ENCODE measurements at regions not wholly inside any gene's neighbourhood (a gene's known extent, or its start where the extent isn't known, plus 50 kb on each side); places are given as distances from the start of the nearest gene placed in this dataset.

- peak; percentile 17 for DNase-seq (ENCODE audit: low spot score)
Measured at GRCh38 chr4:129167640-129168260, 71.8 kb downstream of the C4orf33 start.

DNA sequence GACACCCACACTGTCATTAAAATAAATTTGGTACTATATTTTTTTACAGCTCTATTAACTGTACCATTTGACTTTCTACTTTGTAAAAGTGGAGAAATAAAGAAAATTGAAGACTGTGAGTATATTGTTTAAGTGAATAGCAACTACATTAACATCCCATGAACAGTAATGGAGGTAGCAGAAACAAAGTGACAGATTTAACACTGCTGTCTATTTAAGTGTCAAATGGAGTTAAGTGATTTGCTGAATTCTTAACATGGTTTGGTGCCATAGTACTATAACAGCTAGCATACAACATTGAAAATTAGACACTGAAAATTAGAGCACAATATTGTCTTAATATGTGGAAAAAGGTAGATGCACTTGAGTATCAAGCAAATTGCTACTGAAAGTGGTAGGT lies 76.2 kb downstream of the C4orf33 start:
- no peak for DNase-seq (ENCODE audit: low spot score)

DNA sequence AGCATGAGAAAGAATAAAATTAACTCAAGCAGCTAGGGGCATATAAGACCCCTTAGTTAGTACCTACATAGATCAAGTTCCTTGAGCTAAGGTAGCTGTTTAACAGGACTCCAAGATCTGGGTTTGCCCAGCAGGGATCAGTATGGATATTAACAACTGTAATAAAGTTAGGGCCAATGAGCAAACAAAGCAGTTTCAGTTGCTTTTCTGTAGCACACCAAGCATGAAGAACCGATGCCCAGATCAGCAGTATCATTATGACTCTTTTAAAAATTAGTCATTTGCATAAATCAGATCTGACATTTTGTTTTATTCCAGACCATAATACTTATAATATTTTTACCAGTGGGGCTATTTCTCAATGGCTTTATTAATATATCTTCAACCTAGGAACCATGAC lies 80.9 kb downstream of the C4orf33 start:
- DNase-seq (ENCODE audit: low spot score): no peak

DNA sequence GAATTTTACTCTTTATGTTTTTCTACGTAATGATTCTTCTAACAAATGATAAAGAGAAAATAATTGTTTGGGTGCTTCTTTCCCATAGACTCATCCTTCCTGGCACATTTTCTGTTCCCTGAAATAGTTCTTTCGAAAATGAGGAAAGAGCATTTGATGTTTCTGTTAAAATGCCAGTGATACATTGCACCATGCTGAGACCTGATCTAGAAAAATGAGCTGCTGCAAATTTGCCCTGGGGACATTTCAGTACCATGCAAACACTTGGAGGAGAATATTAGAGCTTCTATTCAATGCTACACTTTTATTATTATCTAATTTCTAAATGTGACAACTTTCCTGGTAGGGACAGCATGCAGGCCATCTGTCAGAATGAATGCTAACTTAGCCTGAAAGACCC lies 83.3 kb downstream of the C4orf33 start:
- no peak for DNase-seq (ENCODE audit: low spot score)

DNA sequence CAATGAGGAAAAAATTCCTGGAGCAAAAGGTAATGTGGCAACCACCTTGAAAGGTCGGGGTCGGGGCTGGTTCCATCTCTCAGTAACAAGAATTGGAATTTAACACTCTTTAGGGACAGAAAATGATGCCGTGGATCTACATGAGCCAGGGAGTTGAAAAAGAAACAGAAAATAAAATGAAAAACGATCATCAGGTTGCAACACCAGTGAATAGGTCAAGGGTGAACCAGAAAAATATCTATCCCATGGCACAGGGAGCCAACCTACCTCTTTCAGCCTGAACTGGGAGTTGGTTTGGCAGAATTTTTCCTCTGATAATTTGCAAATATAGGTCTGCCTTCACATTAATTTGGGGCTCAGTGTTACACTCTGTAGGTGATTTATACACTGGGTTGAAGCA lies 93.7 kb downstream of the C4orf33 start:
- DNase-seq (ENCODE audit: low spot score): no peak

- no peak for DNase-seq (ENCODE audit: low spot score)
Measured at GRCh38 chr4:129193357-129194100, 97.6 kb downstream of the C4orf33 start.

GRCh38 chr4:129208481-129208880 lies 112.5 kb downstream of the C4orf33 start:
- no peak for DNase-seq (ENCODE audit: low spot score)

DNA sequence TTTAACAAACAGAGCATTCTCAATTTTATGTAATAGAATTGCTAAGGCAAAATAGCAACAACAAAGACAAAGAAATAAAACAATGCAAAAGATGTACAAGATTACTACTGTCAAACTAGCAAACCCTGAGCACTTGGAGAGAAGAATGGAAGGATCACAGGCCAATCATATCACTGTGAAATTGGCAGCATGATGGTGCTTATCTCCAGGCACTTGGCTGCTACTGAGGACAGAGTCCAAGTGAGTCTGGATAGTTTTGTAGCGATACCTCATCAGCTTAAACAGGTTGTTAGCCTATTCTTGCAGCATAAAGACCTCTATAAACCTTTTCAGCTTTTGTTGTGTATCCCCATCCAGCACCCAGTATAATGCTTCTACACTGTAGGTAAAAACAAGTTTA lies 117.7 kb downstream of the C4orf33 start:
- no peak for DNase-seq (ENCODE audit: low spot score)

DNA sequence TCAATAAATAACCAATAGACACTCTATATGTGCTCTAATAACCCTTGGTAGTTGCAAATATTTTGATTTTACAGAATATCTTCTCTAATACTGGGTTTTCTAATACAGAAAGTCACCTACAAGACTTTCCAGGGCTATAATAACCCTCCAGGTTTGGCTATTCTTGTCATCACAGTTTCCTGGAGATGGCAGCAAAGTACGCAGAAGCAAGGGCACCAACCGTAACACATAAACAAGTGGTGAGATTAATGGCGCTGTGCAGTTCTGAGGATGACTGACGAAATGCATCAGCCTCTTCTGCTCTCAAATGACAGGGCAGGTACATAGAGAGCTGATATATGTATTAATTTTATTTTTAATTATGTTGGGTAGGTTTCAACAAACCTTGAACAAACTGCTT lies 122.4 kb downstream of the C4orf33 start:
- DNase-seq (ENCODE audit: low spot score): no peak

DNA sequence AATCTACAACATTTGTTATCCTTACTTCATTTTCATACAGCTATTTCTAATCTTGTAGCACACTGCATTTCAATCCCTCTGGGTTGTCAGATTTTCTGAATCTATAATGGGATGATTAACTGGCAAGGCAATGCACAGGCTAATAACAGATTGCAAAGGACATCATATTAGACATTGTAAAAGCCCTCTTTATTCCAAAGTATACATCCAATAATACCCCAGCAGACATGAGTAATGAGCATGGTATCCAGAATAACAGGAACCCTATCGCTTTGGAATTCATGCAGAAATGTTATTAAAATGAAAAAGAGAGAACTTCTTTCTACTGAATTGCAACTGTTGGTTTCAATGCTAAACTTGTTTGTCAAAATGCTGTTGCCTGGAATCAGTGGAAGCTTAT lies 122.9 kb downstream of the C4orf33 start:
- DNase-seq (ENCODE audit: low spot score): no peak

DNA sequence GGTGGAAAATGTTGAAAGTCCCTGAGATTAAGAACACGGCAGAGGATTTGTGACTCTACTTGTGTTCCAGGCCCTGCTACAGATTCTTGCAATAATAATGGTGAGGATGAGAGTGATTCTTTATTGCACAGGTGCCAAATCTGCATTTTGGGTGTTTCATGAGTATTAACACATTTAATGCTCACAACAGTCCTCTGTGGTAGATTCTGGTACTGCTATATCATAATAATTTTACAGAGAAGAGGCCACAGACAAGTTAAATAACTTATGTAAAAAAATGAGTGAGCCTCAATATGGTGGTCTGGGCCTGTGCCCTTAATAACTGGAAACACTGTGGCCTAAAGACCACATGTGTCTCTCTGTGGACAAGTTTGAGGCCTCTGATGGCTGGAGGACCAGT lies 124.3 kb downstream of the C4orf33 start:
- no peak for DNase-seq (ENCODE audit: low spot score)

DNA sequence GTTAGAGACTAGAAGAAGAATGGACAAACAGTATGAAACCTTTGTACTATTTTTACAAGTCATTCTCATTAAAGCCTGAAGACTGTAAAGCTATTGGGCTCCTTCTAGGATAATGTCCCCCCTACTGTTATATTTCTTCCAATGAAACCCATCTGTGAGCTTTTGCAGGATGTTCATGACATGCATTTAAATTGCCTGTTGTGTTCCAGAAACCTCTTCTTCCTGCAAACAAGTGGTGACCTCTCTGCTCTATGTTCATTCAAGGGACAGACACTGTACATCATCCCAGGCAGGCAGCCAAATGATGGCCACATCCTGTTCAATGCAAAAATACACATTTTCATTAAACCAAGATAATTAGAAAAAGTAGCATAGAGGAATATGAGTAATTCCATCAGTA lies 128.0 kb downstream of the C4orf33 start:
- no peak for DNase-seq (ENCODE audit: low spot score)

- DNase-seq (ENCODE audit: low spot score): no peak
Measured at GRCh38 chr4:129230846-129231245, 134.9 kb downstream of the C4orf33 start.

DNA sequence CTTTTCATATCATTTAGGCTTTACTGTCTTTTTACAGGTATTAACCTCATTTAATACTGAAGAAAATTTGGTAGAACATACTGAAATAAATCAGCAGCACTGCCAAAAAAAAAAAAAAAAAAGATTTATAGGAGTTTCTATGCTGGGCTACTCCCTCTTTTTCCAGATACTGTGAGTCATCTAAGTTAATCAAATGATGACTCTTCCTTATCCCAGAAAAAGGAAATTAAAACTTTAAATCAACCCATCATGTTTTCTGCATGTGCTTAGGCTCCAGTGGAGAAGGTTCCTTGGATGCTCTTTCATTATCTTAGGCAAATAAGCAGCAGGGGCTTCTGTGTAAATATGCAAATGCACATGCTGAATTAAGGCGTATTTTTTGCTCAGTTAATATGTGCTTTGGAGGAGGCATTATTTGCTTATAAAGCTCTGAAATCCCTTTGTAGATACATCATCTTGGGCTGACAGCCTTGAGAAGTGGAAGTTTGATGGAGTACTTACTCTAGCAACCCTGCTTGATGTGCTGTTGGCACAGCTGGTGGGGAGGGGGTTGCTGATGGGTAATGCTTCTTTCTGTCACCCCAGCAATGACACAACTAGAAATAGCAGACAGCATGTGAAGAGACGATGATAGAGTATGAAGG lies 136.1 kb downstream of the C4orf33 start:
- DNase-seq (ENCODE audit: low spot score): no peak

GRCh38 chr4:129232589-129233337 lies 136.8 kb downstream of the C4orf33 start:
- DNase-seq (ENCODE audit: low spot score): no peak

DNA sequence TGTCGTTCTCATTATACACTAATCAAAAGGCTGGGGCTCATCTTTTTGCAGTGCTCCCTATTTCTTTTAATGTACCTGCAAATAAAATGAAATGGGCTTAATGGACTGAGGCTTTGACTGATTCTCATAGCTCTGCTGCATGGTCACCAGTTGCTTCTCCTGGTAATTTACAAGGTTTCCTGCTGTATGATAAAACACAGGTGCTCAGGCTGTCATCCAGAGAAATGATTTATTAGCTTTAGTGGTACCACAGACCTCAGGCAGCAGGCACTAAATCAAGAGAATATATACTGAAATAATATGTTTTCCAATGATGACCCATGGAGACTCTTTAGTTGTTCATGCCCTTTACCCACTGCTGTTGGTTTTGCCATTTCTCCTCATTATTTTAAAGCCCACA lies 137.7 kb downstream of the C4orf33 start:
- no peak for DNase-seq (ENCODE audit: low spot score)

- DNase-seq (ENCODE audit: low spot score): no peak
Measured at GRCh38 chr4:129236351-129236750, 140.4 kb downstream of the C4orf33 start.

DNA sequence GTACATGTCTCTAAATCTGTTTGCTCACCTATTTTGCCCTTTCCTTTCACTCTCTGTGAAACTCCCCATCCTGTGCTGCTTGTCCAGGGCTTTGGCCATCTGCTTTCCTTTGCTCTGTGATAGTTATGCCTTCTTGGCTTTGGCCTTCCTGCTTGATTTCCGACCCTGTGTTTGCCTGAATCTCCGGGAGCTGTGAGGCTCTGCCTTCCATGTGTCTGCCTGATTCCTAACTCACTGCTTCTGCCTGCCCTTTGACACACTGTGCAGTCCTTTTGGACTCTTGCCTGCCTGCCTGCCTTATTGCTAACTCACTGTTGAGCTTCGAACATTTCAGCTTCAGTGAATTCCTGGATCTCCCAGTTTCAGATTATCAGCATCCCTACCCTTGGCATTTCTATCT lies 143.1 kb downstream of the C4orf33 start:
- no peak for DNase-seq (ENCODE audit: low spot score)

DNA sequence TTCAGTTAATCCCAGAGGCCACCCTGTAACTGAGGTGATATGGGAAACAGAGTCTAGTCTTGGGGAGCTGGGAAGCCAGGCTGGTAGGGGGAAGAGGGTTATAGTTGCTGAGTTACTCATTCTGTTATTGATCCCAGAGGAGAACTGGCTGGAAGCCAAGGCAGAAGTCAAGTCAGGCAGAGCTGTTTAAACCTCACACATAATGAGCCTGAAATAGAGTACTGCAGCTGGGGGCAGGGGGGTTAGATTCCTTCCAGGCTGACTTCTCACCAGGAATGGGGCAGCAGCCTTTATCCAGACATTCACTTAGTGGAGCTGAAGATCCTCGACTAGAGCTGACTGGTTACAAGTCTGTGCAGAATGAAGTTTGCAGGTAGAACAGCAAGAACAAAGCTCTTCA lies 144.9 kb downstream of the C4orf33 start:
- no peak for DNase-seq (ENCODE audit: low spot score)

DNA sequence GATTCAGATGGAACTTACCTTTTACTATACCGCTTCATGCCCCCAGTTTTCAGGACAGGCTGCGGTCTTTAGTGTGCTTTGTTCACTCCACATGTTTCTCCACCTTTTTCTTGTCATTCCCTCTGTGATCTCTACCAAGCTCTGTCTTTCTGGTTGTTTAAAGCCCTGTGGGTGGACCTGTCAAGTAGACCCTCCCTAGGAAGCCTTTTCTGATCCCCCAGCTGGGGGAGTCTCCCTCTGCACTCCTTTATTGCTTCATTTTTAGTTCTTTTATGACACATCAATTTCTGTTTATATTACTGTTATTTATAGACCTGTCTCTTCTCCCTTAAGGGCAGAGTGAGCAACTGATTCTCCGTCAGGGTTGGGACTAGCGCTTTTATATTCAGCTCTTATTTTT lies 150.2 kb downstream of the C4orf33 start:
- DNase-seq (ENCODE audit: low spot score): no peak

GRCh38 chr4:129246910-129247461 lies 151.0 kb downstream of the C4orf33 start:
- DNase-seq (ENCODE audit: low spot score): no peak

DNA sequence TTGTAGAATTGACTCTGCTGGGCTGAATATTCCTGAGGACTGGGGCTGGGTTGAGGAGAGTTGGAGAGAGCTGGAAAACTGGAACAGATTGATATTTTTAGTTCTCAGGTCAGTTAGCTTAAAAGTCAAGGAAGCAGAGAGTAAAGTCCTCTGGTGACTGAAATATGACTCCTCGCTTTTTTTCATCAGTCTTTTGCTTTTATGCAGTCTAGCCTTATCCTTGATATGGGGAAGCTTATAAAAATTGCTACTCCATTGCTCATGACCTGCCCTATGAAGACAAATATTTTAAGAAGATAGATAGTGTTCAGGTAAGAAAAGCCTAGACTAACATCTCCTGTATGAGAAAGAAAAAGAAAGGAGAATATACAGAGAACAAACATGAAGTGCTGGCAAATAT lies 152.7 kb downstream of the C4orf33 start:
- DNase-seq (ENCODE audit: low spot score): no peak

GRCh38 chr4:129254126-129254525 lies 158.2 kb downstream of the C4orf33 start:
- DNase-seq (ENCODE audit: low spot score): no peak

All from iPS-NIHi11 (cell line).